Germinal center (tissue), 1 donor: ENCODE measurements at regions not wholly inside any gene's neighbourhood (a gene's known extent, or its start where the extent isn't known, plus 50 kb on each side); places are given as distances from the start of the nearest gene placed in this dataset.
A peak's percentile ranks its signal among the peaks of the same experiment; 100 is the strongest.

ENCODE experiments used
- DNase-seq: peaks from one replicate; pipeline ENCODE4 v3.0.0; 2012; ENCODE audit warnings: mixed read lengths, low spot score

GRCh38 chr2:121076498-121076820 lies 208.5 kb downstream of the TFCP2L1 start:
- no peak for DNase-seq

- DNase-seq, result peak; percentile 72
Observed at GRCh38 chr2:121076885-121077549, 208.0 kb downstream of the TFCP2L1 start.

DNA sequence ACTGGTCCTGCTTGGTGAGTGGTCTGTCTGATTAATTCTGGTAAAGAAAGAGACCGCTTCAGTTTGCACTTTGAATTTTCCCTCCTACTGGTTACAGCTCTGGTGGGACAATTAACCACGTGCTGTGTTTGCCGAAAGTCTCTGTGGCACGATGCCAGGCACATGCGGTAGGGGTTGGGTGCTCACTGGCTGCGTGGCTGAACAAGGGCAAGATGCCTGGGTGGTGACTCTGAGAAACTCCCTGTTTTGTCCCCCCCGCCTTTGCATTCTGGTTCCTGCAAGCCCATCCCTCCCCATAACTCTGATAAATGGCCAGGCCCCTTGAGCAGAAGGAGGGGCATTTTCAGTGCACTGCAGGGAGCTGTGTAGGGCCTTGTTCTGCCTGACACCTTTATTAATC lies 206.1 kb downstream of the TFCP2L1 start:
- no peak for DNase-seq

DNA sequence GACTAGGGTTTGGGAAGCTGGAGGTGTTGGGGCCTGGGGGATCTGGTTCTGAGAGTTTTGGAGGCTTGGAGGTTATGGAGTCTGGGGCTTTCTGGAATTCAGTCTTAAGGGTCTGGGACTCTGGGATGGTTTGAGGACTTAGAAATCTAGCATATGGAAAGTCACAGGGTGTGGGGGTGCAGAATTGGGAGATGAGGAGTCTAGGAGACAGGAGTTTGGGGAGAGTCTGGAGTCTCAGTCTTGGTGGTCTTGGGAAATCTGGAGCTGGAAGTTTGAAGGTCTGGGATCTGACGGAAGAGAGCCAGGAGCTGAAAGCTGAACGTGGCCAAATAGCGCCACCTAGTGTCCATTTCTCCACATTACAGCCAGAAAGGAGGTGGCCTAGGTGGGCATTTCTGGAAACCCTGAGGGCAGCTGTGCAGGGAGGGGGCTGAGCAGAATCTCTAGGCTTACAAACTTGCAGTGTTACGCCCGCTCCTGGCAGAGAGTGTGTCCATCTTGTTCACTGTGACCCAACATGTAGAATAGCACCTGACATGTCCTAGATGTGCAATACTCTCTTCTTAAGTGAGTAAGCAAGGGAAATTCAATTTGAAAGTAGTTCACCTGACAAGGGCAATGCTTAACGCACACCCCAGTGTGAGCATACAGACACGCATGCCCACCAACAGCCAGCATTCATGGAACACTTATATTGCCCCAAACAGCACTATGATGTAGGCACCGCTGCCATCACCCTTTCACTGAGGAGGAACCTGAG lies 204.8 kb downstream of the TFCP2L1 start:
- DNase-seq, result peak; percentile 55

GRCh38 chr2:121081701-121082100 lies 203.3 kb downstream of the TFCP2L1 start:
- no peak for DNase-seq

DNA sequence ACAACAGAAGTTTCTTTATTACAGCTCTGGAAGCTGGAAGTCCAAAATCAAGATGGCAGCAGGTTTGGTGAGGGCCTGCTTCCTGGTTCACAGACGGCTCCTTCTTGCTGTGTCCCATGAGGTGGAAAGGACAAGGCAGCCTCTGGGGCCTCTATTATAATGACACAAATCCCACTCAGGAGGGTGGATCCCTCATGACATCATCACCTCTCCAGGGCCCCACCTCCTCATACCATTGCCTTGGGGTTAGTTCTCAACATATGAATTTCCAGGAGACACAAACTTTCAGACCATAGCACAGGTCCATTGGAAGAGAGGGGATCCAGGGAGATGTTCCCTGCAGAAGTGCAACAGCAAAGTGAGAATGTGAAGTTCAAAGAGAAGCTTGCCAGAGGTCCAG lies 202.8 kb downstream of the TFCP2L1 start:
- no peak for DNase-seq

GRCh38 chr2:121084130-121084680 lies 200.8 kb downstream of the TFCP2L1 start:
- DNase-seq, result no peak

DNA sequence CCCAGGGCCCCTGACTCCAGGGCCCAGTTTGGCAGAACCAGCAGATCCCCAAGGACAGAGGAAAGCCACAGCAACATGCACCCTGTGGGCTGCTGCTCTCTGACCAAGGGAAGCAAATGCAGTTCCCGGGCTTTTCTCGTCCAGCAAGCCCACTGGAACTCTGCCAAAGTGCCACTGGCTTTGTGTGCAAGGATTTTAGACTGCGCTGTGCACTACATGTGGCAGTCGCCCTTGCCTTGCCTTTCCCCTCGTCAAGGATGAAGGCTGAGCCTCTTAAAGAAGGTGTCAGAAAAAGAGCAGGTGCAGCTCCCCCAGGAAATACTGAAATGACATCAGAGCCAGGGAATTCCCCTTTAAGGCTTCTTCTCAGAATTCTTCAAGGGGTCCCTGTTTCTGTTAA lies 199.2 kb downstream of the TFCP2L1 start:
- DNase-seq, result no peak

DNA sequence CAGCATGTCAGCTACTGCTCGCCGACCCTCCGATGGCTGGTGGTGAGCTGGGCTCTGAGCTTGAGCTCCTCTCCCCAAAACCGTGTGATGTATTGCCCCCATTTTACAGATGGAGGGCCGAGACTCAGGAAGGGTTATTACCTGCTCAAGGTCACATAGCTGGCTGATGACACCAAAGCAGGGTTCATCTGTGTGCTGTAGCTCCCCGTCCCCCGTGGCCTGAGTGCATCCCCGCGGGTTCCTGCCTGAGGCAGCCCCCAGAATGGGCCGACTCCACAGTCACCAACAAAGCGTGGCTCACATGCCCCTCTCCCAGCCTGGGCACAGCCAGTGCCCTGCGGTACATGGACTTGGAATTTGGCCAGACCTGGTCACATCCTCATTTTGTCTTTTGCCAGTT lies 198.6 kb downstream of the TFCP2L1 start:
- no peak for DNase-seq

GRCh38 chr2:121087117-121087516 lies 197.9 kb downstream of the TFCP2L1 start:
- no peak for DNase-seq

GRCh38 chr2:121088251-121089165 lies 196.5 kb downstream of the TFCP2L1 start:
- no peak for DNase-seq

DNA sequence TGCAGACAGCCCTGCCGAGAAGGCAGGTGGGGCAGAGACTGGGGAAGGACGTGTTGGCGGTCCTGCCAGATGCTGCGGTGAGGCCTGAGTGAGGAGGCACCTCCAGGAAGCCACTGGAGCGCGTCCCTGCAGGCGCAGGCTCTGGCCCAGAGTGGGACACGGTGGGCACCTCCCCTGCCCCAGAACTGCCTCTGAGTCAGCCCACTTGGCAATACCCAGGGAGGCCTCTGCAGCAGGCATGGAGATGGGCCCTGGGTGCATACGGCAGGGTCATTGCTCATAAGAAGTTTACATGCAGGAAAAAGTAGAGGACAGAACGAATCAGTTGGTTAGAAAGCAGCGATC lies 195.9 kb downstream of the TFCP2L1 start:
- no peak for DNase-seq

- DNase-seq, result no peak
Observed at GRCh38 chr2:121090088-121090715, 194.8 kb downstream of the TFCP2L1 start.

DNA sequence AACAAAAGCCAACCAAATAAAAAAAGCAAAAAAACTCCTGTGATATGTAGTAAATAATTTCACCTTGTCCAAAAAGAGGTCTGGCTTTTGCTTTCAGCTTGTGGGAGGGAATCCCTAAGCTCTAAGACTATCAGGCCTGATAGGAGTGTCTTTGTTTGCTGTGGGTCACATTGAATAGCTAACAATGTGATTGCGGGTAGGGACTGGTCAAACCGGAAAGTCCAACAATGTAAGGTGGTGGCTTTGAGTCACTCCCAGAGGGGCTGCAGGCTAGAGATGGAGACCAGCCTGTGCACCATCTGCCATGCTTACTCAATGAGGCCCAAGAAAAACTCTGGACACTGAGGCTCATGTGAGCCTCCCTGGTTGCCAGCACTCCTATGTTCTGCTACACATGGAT lies 192.9 kb downstream of the TFCP2L1 start:
- no peak for DNase-seq

GRCh38 chr2:121093692-121094091 lies 191.3 kb downstream of the TFCP2L1 start:
- no peak for DNase-seq

GRCh38 chr2:121094101-121094500 lies 190.9 kb downstream of the TFCP2L1 start:
- DNase-seq, result no peak

- no peak for DNase-seq
Observed at GRCh38 chr2:121094845-121095244, 190.2 kb downstream of the TFCP2L1 start.

- DNase-seq, result peak; percentile 34
Observed at GRCh38 chr2:121095257-121096080, 189.5 kb downstream of the TFCP2L1 start.

DNA sequence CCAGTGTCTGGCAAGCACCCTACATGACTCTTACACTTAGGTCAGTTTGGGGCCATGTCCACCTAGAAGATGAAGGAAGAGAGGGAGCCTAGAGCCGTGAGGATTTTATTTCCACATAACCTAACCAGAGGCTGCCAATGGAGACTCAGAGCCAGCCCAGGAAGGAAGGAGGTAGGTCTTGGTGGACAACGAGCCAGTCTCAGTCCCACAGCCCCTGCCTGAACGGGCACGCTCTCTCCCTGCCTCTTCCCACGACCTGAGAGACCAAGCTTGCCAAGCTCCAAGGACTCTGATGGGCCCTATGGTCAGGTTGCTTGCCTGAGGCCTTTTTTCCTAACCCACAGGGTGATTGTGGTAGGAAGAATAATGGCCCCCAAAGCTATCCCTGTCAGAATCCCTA lies 188.4 kb downstream of the TFCP2L1 start:
- no peak for DNase-seq

- DNase-seq, result no peak
Observed at GRCh38 chr2:121098556-121098955, 186.4 kb downstream of the TFCP2L1 start.
